ENCODE measurements at regions not wholly inside any gene's neighbourhood (a gene's known extent, or its start where the extent isn't known, plus 50 kb on each side); places are given as distances from the start of the nearest gene placed in this dataset.
"Not testable (repeated sequence)": the region's sequence is repeated elsewhere in the genome, so short reads cannot be mapped to it uniquely, and the experiment has no call there.

DNA sequence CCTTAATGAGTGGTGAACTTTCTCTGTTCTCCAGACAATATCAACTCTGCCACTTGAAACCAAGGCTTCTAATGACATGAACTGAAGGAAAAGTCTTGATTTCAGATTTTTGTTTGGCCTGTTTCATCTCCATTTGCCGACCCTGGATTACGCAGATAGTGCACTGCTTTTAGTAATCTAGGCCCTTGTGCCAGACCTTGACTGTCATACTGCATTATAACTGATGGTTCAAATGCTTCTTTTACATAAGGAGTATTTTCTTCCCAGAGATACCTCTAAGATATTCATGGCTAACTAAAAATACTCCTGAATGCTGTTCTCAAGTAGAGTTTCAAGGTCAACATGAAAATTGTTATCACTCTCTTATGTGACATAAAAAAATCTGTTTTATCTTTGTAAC, 238.7 kb upstream of the SEMA6A start:
- no peak for FAIRE-seq

DNA sequence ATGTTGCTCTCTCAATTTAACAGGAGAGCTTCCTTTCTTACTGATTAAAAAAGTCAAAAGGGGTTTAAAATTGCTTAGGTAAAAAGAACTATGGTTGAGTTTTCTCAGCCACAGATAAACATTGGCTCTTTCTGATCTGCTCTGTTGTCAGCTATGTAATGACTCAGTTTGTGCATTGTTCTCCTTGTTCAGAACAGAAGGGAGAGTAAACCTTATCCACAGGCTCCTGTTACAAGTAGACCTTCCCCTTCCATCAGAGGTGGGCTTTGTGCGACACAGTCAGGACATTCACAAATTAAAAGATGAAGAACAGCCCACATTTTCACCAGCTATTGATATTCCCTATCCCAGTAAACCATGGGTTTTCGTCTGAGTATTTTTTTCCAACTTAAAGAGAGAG, 236.3 kb upstream of the SEMA6A start:
- no peak for FAIRE-seq

DNA sequence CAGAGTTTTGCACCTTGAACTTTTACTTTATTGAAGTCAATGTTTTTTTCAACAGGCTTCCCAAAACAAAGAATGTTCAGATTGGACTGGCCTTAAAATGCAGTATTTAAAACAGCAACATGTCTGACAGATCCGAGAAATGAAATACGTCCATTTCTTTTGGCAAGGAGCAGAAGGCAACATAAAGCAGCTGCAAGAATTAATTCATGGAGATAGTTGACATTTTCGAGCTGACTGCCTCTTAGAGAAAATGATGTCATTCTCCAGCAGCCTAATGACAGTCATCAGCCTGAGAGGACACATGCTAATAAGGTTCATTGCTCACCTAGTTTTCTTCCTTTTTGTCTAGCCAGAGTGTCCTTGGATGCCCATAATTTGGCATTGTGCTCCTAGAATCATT, 232.2 kb upstream of the SEMA6A start:
- FAIRE-seq, result no peak

DNA sequence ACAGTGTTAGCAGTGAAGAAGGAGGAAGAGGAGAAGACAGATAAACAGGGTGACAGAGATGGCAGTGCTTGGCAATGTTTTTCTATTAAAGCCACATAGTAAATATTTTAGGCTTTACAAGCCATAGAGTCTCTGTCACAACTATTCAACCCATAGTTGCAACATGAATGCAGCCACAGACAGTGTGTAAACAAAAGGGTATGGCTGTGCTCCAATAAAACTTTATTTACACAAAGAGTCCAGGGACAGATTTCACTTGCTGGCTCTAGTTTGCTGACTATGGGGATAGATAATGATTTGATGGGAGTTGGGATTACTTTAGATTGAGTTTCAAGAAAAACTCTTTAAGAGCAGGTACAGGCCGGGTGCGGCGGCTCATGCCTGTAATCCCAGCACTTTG, 224.8 kb upstream of the SEMA6A start:
- FAIRE-seq, result no peak

DNA sequence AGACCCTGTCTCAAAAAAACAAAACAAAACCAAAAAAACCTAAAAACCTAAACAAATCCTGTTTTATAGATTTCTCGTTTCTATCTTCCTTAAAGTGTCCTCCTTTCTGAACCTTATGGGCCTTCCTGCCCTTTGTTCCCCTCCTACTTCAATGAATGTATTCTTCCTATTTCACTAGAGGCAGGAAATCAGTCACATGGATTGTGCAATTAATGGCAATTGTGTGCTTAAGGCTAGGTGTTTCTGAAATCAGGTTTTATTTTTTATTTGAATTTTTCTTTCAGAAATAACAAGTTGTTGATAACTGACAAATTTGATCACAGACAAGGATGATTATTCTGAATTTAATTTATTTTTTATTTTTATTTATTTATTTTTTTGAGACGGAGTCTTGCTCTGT, 220.6 kb upstream of the SEMA6A start:
- no peak for FAIRE-seq

DNA sequence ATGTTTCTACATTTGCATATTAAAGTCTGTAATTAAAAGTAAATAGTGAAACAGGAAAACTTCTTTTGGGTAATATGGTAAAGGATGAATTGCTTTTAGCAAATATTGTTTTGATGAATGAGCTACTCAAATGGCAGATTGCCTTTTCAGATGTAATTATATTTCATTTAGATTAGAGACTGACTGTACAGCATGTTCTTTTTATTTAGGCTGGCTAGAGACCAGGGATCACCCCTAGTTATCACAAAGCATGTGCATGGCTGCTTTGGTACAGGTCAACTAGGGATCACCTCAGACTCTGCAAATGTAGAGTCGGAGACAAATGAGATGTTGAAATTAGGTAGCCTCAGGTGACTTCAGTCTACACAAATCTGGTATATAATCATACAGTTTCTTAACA, 214.9 kb upstream of the SEMA6A start:
- no peak for FAIRE-seq

DNA sequence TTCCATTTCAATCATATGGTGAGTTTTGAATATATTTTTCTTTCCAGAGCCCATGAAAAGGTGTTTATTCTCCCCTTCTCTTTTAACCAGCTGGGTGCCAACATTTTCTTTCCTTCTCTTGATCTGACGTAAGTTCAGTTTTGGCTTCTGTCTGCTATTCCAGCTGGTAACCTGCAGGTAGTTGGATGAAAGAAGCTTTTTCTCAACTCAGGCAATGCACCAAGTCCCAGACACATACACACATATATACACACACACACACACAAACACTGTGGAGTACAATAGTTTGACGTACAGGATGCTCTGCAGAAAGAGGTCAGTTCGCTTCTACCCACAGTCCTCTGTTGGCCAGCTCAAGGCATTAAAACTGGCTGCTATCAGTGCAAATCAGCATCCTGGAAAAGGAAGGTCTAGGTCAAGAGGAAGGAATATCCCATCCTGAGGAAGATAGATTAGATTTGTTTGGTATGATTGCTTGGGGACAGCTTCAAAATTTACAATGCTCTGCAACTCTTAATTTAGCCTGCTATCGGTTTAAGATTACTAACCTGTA, 214.3 kb upstream of the SEMA6A start:
- FAIRE-seq, result no peak

DNA sequence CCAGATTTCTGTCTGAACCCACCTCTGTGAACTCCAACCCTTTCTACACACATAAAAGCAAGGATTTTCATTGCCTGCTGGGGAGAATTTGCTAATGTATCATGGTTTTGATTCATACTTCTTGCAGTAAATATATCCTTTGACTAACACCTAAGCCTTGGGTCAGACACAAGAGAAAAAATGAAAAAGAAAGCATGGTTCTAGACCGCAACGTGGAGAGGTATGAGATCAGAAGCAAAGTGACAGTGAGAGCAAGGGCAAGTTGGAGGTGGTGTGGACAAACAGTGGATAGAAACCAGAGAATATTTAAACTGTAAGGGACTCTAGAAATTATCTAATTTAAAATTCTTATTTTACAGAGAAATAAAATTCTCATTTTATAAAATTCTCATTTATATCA, 212.9 kb upstream of the SEMA6A start:
- no peak for FAIRE-seq

DNA sequence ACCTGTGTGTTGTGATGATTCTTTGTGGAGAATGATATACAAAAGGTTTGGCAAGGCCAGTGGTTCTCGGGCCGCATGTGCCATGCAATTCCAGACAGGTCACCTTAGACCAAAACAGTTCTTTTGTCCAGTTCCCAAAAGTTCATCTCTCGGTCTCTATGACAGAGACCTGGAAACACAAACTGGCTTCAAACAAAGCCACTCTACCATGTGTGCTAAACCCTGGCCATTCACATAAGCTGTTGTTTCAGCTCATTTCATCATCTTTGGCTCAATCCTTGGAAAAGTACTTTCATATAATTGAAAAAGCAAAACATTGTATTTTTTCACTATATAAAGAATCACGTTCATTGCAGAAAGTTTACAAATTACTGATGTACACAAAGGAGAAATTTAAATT, 210.5 kb upstream of the SEMA6A start:
- no peak for FAIRE-seq

DNA sequence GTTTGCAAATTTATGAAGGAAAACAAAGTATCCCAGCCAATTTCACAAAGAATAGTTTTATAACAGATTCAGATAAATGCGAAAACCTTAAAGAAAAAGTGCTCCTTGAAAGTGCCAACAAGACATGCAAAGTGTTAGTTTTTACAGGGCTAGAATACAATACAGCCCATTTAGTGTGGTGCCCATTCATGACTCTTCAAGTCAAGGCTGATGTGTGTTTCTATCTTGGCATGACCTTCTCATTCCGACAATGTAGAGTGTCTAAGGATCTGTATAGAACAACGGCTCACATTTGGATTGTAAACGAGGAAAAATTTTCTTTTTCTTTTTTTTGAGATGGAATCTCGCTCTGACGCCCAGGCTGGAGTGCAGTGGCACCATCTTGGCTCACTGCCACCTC, 205.2 kb upstream of the SEMA6A start:
- no peak for FAIRE-seq

DNA sequence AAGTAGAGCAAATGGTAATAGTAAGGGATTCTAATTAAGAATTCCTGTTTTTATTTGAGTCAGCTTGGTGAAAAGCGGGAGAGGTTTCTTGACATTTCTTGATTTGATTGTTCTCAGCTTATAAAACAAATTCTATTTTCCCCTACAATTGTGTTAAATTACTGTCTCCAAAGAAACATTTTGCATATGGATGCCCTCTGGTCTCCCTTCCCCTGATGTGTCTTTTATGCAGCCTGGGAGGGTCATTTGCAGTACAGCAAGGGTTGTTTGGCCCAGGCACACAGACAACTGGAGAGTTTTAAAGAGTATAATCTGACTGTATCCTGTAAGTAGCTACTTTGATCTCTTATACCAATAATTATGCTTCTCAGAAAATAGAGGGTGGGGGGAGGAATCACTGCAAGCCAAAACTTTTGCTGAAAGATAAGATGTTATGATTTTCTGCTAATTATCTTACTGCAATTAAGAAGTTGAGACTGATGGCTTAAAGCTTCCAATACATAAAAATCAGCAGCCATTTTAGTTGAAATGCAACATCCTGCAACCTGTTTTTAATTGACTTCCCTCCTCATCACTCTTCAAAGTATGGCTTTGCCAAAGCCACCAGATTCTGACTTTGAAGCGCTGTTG, 204.1 kb upstream of the SEMA6A start:
- FAIRE-seq, result no peak

DNA sequence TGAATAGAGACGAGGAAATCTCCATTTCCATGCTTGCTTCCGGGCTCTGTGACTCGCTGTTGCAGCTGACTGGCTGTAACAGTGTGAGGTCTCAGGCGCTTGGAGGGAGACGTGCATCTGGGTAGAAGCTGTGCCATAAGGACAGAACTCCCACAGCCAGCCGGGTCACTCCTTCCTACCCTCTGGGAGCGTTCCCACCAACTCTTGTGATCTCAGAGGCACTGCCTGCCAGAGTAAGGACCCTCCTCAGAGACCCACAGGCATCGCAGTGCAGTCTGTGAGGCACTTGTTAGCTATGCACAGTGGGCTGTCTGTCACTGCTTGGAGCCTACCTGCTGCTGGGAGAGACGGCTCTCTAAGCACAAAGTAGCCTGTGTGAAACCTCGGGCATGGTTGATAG, 203.4 kb upstream of the SEMA6A start:
- FAIRE-seq, result no peak

DNA sequence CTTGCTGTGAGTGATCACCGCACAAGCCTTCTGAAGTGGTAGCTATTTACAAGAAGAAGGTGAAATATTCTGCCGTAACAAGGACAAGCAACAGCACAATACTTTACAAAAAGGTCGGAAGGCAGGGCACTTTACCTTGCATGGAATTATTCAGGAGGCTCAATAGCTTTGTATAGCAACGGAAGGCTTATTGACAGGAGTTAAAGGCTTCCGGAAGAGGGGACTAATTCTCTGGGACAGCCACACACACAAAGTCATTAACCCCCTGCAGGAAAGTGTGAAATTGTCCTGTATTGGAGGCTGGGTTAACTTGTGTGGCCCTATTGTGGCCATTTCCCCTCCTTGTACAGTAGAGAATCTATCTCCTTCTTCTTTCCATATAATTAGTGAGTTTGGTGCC, 199.3 kb upstream of the SEMA6A start:
- FAIRE-seq, result no peak

DNA sequence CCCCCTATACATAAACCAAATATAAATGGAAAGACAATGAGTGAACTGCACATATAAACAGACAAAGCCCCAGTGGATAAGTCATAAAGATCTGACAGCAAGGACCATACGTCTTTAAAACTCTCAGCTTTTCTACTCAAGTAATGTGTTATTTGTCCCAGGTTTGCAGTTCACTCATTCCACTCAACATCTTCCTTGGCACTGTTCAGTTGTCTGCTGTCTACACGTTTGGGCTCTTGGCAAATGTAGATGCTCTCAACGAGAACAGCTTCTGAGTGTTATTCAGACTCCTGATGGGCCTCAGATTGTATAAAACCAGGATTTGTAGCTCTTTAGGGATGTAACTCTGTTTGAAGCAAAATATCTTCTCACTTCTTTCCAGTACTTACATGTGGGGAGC, 198.2 kb upstream of the SEMA6A start:
- FAIRE-seq, result no peak

DNA sequence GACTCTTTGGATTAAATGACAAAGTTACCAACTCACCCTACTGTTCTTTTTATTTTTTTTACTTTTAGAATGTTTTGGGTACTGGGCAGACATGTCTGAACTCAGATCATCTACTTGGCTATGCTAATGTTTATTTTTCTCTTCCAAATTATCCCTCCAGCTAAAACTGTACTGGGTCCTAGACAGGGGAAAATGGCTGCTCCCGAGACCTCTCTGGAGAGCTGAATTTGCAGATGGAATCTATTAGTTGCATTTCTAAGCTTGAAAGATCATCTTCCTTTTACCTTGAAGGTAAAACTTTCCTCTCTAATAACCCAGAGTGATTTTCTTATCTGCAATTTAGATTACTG, 197.5 kb upstream of the SEMA6A start:
- FAIRE-seq, result no peak

DNA sequence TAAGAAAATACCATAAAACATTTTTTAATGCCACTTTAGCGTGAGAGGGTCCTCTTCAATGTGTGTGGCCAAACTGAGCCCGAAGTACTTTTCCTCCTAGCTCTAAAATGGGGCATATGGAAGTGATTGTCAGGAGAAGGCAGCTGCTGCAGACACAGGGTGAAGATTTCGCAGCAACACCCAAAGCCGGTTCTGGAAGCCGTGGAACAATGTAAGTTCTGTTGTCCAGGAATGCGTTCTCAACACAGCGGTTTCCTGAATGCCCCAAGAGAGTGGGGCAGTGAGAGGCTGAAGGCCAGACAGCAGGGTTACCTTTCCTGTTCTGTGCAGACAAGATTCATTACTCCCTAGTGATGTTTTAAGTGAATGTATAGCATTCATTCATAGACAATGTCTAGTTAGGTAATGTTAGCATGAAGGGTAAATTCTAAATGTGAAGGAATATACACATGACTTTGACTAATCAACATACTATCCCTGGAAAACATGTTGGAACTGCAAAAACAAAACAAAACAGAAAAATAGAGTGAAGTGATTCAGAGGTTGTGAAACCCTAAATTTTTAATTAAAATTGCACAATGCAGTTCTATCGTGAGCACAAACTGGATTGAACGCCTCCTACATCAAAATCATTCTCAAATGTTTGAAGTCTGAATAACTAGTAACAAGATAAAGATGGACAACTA, 197.0 kb upstream of the SEMA6A start:
- FAIRE-seq, result no peak

DNA sequence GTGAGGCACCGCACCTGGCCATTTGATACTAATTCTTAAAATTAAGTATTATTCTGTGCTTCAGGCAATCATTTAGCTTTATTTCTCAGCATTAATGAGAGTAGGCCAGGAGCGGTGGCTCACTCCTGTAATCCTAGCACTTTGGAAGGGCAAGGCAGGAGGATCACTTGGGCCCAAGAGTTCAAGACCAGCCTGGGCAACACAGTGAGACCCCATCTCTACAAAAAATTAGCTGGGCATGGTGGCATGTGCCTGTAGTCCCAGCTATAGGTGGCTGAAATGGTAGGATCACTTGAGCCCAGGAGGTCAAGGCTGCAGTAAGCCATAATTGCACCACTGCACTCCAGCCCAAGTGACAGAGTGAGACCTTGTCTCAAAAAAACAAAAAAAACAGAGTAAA, 195.3 kb upstream of the SEMA6A start:
- FAIRE-seq, result not testable (repeated sequence)

DNA sequence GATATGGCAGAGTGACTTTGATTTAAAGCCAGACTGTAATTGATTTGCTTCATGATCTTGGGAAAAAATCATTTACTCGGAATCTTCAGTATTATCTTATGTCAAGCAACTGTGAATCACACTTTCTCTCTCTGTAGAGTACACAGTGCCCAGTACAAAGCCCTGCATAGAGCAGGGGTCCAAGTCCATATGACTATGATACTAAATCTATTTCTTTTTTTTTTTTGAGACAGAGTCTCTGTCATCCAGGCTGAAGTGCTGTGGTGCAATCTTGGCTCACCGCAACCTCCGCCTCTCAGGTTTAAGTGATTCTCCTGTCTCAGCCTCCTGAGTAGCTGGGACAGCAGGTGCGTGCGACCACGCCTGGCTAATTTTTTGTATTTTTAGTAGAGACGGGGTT, 194.8 kb upstream of the SEMA6A start:
- FAIRE-seq, result no peak

DNA sequence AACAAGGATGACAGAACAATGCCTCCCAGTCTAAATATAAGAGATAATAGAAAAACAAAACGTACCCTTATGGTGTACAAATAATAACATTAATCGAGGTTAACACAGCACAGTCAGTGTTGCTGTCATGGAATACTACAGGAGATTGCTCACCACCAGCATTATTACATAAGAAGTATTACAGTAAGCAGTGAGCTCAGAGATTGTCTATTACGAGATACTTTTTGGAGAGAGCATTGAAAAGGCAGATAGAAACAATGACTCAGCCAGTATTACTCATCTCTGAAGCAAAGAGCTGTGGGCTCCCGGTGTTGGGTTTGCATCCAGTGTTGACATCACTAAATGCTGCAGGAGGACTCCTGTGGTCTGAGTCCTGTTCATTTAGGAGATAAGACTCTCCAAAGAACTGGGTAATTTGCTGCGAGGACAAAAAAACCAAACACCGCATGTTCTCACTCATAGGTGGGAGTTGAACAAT, 191.9 kb upstream of the SEMA6A start:
- no peak for FAIRE-seq

DNA sequence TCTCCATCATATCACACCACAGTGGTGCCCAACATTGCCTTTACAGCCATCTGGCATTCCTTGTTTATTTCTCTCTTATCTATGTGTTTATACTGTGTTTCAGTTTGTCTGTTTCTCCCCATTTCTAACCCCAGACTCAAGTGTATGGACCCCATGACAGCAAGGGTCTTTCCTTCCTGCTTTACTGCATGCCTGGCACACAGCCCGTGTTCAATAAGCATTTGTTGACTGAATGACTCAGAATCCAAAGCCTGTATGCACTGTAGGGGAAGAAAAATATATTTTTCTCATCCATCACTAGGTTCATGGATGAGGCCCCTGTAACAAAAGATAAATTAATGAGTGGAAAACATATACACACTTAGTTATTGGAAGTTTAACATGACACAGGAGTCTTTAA, 190.8 kb upstream of the SEMA6A start:
- FAIRE-seq, result no peak

DNA sequence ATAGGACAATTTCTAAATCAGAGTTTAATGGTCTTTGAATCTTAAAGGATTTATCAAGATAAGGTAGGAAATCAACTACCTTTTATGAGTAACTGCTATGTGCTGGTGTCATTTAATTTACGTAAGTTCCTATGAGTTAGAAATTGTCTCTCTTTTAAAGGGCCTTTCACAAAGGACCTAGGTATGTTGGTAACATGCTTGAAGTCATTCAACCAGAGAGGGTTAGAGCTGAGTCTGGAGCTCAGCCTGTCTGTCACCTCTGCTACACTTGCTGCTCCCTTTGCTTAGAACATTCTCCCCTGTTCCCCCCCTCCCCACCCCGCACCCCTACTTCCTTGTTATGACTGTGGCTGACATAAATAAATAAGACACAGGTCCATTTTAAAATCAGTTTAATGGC, 190.3 kb upstream of the SEMA6A start:
- no peak for FAIRE-seq

DNA sequence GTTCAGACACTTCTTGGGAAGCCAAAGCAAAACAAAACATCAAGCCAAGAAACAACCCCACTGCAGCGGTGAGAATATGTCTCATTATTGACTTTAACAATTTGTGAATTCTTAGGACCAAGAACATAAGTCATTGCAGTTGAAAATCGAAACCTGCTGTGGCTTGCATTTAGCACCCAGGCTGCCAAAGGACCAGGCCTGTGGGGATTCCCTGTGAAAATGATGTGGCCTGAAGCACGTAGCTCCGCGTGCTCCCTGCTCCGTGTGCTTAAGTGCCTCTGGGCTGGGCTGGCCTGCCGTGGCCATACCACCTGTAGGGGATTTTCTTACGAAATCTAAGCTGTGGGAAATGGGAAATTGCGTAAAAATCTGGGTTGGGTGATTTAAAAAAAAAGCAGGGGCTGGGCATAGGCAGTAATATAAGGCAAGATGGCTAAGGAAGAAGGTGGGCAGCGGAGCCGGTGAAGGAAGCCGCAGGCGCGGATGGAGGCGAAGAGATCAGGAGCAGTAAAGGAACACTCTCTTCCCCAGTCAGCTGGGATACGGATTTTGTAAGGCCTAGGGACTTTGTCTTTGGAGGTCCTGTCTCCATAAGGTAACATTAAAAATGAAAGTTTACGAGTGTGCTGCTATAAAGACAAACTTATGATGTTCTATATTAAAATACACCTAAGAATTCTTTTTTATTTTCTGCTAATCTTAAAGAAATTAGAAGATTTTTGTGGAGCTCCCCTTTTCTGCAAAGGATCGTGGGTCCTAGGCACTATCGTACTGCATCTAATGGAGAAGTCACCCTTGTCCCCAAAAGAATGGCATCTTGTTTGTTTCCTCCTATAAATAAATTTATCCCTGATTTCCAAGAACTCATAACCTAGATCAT, 189.6 kb upstream of the SEMA6A start:
- no peak for FAIRE-seq

DNA sequence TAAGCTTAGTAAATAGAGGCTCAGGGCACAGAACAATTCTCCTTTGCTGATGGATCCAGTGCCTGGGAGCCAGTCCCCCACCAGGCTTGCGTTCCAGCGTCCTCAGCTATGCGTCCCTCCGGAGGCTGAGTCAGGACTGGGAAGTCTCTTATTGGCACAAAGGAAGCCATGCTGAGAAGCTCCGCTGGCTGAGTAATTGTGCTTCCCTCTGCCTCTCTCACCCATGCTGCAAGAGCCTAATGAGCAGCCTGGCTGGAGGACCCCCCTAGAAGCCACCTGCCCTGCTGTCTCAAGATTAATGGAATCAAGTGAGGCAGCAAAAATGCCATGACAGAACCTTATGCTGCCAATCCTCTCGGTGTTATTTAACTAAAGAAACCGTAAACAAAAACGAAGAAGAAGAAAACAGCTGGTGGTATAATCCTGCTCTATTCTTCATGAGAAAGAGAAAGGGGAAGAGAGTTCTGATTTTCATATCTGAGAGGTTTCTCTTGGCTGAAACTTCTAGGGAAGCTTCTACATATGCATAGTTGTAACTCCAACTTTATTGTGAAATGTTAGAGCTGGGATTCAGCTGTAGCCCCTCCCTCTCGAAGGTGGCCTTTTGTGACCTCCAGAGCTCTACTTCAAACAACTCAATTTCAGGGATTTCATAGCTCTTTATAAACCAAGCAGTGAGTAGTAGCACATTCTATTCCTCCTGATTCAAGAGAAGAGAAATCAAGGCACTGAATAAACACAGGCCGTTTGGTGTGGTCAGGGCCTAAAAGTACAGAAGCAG, 185.4 kb upstream of the SEMA6A start:
- FAIRE-seq, result no peak
